Nucleus accumbens (tissue), 56 donors: ENCODE measurements at regions not wholly inside any gene's neighbourhood (a gene's known extent, or its start where the extent isn't known, plus 50 kb on each side); places are given as distances from the start of the nearest gene placed in this dataset.

Experiments used
- DNase-seq, 56 donors: peaks; one replicate each; lab custom pipeline; 2025; lab: John Stamatoyannopoulos, UW

GRCh38 chr3:124229836-124230235 is 237.9 kb upstream of the ROPN1 start:
- DNase-seq: no peak

- DNase-seq: no peak
Observed at GRCh38 chr3:124230432-124230831, 238.5 kb upstream of the ROPN1 start.

GRCh38 chr3:124230998-124231397 is 239.1 kb upstream of the ROPN1 start:
- DNase-seq: peak in 17 of 56 donors; percentile 2 to 41 (median 25)

GRCh38 chr3:124234852-124235252 is 242.9 kb upstream of the ROPN1 start:
- DNase-seq: no peak

GRCh38 chr3:124235446-124235845 is 243.5 kb upstream of the ROPN1 start:
- no peak for DNase-seq

GRCh38 chr3:124243177-124243859 is 251.4 kb upstream of the ROPN1 start:
- DNase-seq: no peak

GRCh38 chr3:124246376-124246775 is 254.5 kb upstream of the ROPN1 start:
- no peak for DNase-seq

- DNase-seq: peak in 1 of 56 donors; percentile 15
Observed at GRCh38 chr3:124246949-124247348, 255.0 kb upstream of the ROPN1 start.

- DNase-seq: peak in 1 of 56 donors; percentile 12
Observed at GRCh38 chr3:124248471-124249028, 256.6 kb upstream of the ROPN1 start.

- DNase-seq: no peak
Observed at GRCh38 chr3:124249038-124249437, 257.1 kb upstream of the ROPN1 start.

- DNase-seq: no peak
Observed at GRCh38 chr3:124250053-124250452, 258.1 kb upstream of the ROPN1 start.

GRCh38 chr3:124256156-124256555 is 264.2 kb upstream of the ROPN1 start:
- DNase-seq: no peak

GRCh38 chr3:124256599-124256998 is 264.7 kb upstream of the ROPN1 start:
- no peak for DNase-seq

GRCh38 chr3:124257336-124257864 is 265.5 kb upstream of the ROPN1 start:
- DNase-seq: no peak

- no peak for DNase-seq
Observed at GRCh38 chr3:124258057-124258500, 266.2 kb upstream of the ROPN1 start.

- peak in 4 of 56 donors; percentile 7 to 23 (median 20) for DNase-seq
Observed at GRCh38 chr3:124260206-124260915, 268.4 kb upstream of the ROPN1 start.

GRCh38 chr3:124261306-124261705 is 269.4 kb upstream of the ROPN1 start:
- no peak for DNase-seq

GRCh38 chr3:124263168-124263567 is 271.2 kb upstream of the ROPN1 start:
- DNase-seq: no peak

- DNase-seq: no peak
Observed at GRCh38 chr3:124264346-124264745, 272.4 kb upstream of the ROPN1 start.

GRCh38 chr3:124266487-124266886 is 274.6 kb upstream of the ROPN1 start:
- DNase-seq: no peak

- no peak for DNase-seq
Observed at GRCh38 chr3:124267406-124267805, 275.5 kb upstream of the ROPN1 start.
